ENCODE measurements at regions not wholly inside any gene's neighbourhood (a gene's known extent, or its start where the extent isn't known, plus 50 kb on each side); places are given as distances from the start of the nearest gene placed in this dataset.
A peak's percentile ranks its signal among the peaks of the same experiment; 100 is the strongest.

- peaks cover 9% of the 10 kb centered on the region for H3K4me1 Mint-ChIP-seq
- peak overlapping the region; percentile 61 for H3K27ac ChIP-seq (ENCODE audit: low read depth, low read length)
- no peaks in the 10 kb centered on the region for H3K27me3 Mint-ChIP-seq (ENCODE audit: insufficient read depth)
- H3K9me3 ChIP-seq (ENCODE audit: control insufficient read depth, low read length): no peaks in the 10 kb centered on the region
- H3K4me3 ChIP-seq (ENCODE audit: low read length): no peak overlapping the region
- 64% methylated on average over 1 of the region's 1 CpG; no CpG with 5 or more reads in 1 of the 2 experiments for WGBS, 2 experiments (ENCODE audit: insufficient coverage in 1 of 2, insufficient read length in 1 of 2)
- no peak for DNase-seq
- no peak overlapping the region for H3K4me3 Mint-ChIP-seq
- TF ChIP-seq CTCF (conservative IDR thresholded peaks at IDR 0.05): no peak
- peaks cover 2% of the 10 kb centered on the region for H3K9me3 Mint-ChIP-seq
- no peaks in the 10 kb centered on the region for H3K4me1 ChIP-seq (ENCODE audit: control insufficient read depth, insufficient read depth, low read length)
- H3K27me3 ChIP-seq (ENCODE audit: control insufficient read depth, insufficient read depth, low read length, poor library complexity, severe bottlenecking): no peaks in the 10 kb centered on the region
- no peaks in the 10 kb centered on the region for H3K36me3 ChIP-seq (ENCODE audit: control insufficient read depth, insufficient read depth, low read length)
- no peak overlapping the region for H3K9ac ChIP-seq (ENCODE audit: extremely low read depth, low read length, poor library complexity, severe bottlenecking)
- no peak overlapping the region for H3K27ac Mint-ChIP-seq
- no peaks in the 10 kb centered on the region for H3K36me3 Mint-ChIP-seq (ENCODE audit: low read depth)
Measured at GRCh38 chr3:144119633-144120032, 148.0 kb downstream of the DIPK2A start.

- Mint-ChIP-seq H3K27me3 (ENCODE audit: insufficient read depth) (no peaks in the 10 kb centered on the region), H3K27ac (no peak overlapping the region), H3K4me1 (peaks cover 2% of the 10 kb centered on the region), H3K4me3 (no peak overlapping the region), H3K9me3 (peaks cover 12% of the 10 kb centered on the region), H3K36me3 (ENCODE audit: low read depth) (no peaks in the 10 kb centered on the region)
- Histone ChIP-seq H3K27me3 (ENCODE audit: control insufficient read depth, insufficient read depth, low read length, poor library complexity, severe bottlenecking) (no peaks in the 10 kb centered on the region), H3K9ac (ENCODE audit: extremely low read depth, low read length, poor library complexity, severe bottlenecking) (no peak overlapping the region), H3K4me3 (ENCODE audit: low read length) (no peak overlapping the region), H3K9me3 (ENCODE audit: control insufficient read depth, low read length) (peaks cover 10% of the 10 kb centered on the region), H3K4me1 (ENCODE audit: control insufficient read depth, insufficient read depth, low read length) (no peaks in the 10 kb centered on the region), H3K27ac (ENCODE audit: low read depth, low read length) (no peak overlapping the region), H3K36me3 (ENCODE audit: control insufficient read depth, insufficient read depth, low read length) (no peaks in the 10 kb centered on the region)
- no peak for TF ChIP-seq CTCF (conservative IDR thresholded peaks at IDR 0.05)
- no peak for DNase-seq
Measured at GRCh38 chr3:144121661-144122060, 150.0 kb downstream of the DIPK2A start.

GRCh38 chr3:144127014-144127413 is 155.4 kb downstream of the DIPK2A start:
- H3K36me3 Mint-ChIP-seq (ENCODE audit: low read depth): no peaks in the 10 kb centered on the region

More at GRCh38 chr3:144127014-144127413, 155.4 kb downstream of the DIPK2A start:
- Histone ChIP-seq H3K27ac (ENCODE audit: low read depth, low read length) (peak overlapping the region; percentile 80), H3K4me1 (ENCODE audit: control insufficient read depth, insufficient read depth, low read length) (peaks cover 3% of the 10 kb centered on the region), H3K27me3 (ENCODE audit: control insufficient read depth, insufficient read depth, low read length, poor library complexity, severe bottlenecking) (no peaks in the 10 kb centered on the region), H3K4me3 (ENCODE audit: low read length) (no peak overlapping the region), H3K9me3 (ENCODE audit: control insufficient read depth, low read length) (peaks cover 10% of the 10 kb centered on the region), H3K9ac (ENCODE audit: extremely low read depth, low read length, poor library complexity, severe bottlenecking) (no peak overlapping the region), H3K36me3 (ENCODE audit: control insufficient read depth, insufficient read depth, low read length) (no peaks in the 10 kb centered on the region)
- Mint-ChIP-seq H3K9me3 (peaks cover 14% of the 10 kb centered on the region), H3K4me3 (no peak overlapping the region), H3K27me3 (ENCODE audit: insufficient read depth) (no peaks in the 10 kb centered on the region), H3K27ac (no peak overlapping the region), H3K4me1 (peaks cover 20% of the 10 kb centered on the region)
- 88 to 100% methylated on average over 1 to 3 of the region's 3 CpGs for WGBS, 2 experiments (ENCODE audit: insufficient coverage in 1 of 2, insufficient read length in 1 of 2)
- no peak for TF ChIP-seq CTCF (conservative IDR thresholded peaks at IDR 0.05)
- no peak for DNase-seq
